WTC11 (cell line): ENCODE measurements at regions not wholly inside any gene's neighbourhood (a gene's known extent, or its start where the extent isn't known, plus 50 kb on each side); places are given as distances from the start of the nearest gene placed in this dataset.

Experiments
- ATAC-seq: fragments of 200-7000 bp; cut with Tn5 transposase; 2 replicates; pipeline ENCODE4 v1.10.0; 2021; ENCODE audit warnings: mild to moderate bottlenecking, moderate library complexity
- CTCF ChIA-PET: fragments of 300-600 bp; sonication (Branson Sonifier 250); formaldehyde crosslinking; loops from one replicate; lab custom pipeline; 2021; ENCODE audit warnings: antibody characterized with exemption; lab: Charles Lee
- POLR2A ChIA-PET: fragments of 350-600 bp; sonication (Branson Sonifier 250); formaldehyde crosslinking; loops from one replicate; lab custom pipeline; 2021; ENCODE audit warnings: antibody characterized with exemption; lab: Charles Lee
- DNase-seq: peaks from one replicate; pipeline ENCODE4 v3.0.0; 2021; ENCODE audit warnings: low spot score
- H3K27ac Mint-ChIP-seq: 2 replicates; pipeline ENCODE4 v1.8.0; 2021; ENCODE audit warnings: mixed read lengths
- H3K27me3 Mint-ChIP-seq: 2 replicates; pipeline ENCODE4 v1.8.0; 2021; ENCODE audit warnings: low read depth, mild to moderate bottlenecking, moderate library complexity, mixed read lengths
- H3K36me3 Mint-ChIP-seq: 2 replicates; pipeline ENCODE4 v1.8.0; 2021; ENCODE audit warnings: mixed read lengths
- H3K4me1 Mint-ChIP-seq: 2 replicates; pipeline ENCODE4 v1.8.0; 2022; ENCODE audit warnings: mixed read lengths
- H3K4me3 Mint-ChIP-seq: 2 replicates; pipeline ENCODE4 v1.8.0; 2021; ENCODE audit warnings: mild to moderate bottlenecking, moderate library complexity, mixed read lengths
- H3K9me3 Mint-ChIP-seq: 2 replicates; pipeline ENCODE4 v1.8.0; 2021; ENCODE audit warnings: mixed read lengths
- ELF4 ChIP-seq: sonication (generic); formaldehyde crosslinking; IDR thresholded peaks from 2 replicates; pipeline ENCODE4 v1.8.1; 2022; ENCODE audit warnings: low read depth, mild to moderate bottlenecking, moderate library complexity, missing genetic modification reagents
- ESRRA ChIP-seq: sonication (generic); formaldehyde crosslinking; IDR thresholded peaks from 2 replicates; pipeline ENCODE4 v1.8.1; 2022; ENCODE audit warnings: mild to moderate bottlenecking, missing genetic modification reagents, borderline replicate concordance
- HMGA2 ChIP-seq: fragments of 250-450 bp; sonication (Bioruptor Pico); IDR thresholded peaks from 2 replicates; pipeline ENCODE4 v1.4.0; 2021; ENCODE audit warnings: mild to moderate bottlenecking, moderate library complexity
- JAZF1 ChIP-seq: fragments of 250-450 bp; sonication (Bioruptor Pico); IDR thresholded peaks from 2 replicates; pipeline ENCODE4 v1.9.0; 2021; ENCODE audit warnings: moderate library complexity, mild to moderate bottlenecking, inconsistent platforms
- NR2C2 ChIP-seq: sonication (generic); formaldehyde crosslinking; IDR thresholded peaks from 2 replicates; pipeline ENCODE4 v1.8.0; 2022; ENCODE audit warnings: mild to moderate bottlenecking, missing genetic modification reagents
- NR3C1 ChIP-seq: sonication (generic); formaldehyde crosslinking; conservative IDR thresholded peaks from 2 replicates; pipeline ENCODE4 v1.8.1; 2023; ENCODE audit warnings: low read depth, mild to moderate bottlenecking, missing genetic modification reagents
- PRRX2 ChIP-seq: fragments of 250-450 bp; sonication (Bioruptor Pico); IDR thresholded peaks from 2 replicates; pipeline ENCODE4 v1.8.0; 2021; ENCODE audit warnings: mild to moderate bottlenecking
- SOX15 ChIP-seq: fragments of 250-450 bp; sonication (Bioruptor Pico); IDR thresholded peaks from 2 replicates; pipeline ENCODE4 v1.9.0; 2021; ENCODE audit warnings: mild to moderate bottlenecking
- SP1 ChIP-seq: sonication (generic); formaldehyde crosslinking; conservative IDR thresholded peaks from 2 replicates; pipeline ENCODE4 v1.8.1; 2022; ENCODE audit warnings: missing genetic modification reagents
- TP53 ChIP-seq: sonication (generic); formaldehyde crosslinking; IDR thresholded peaks from 2 replicates; pipeline ENCODE4 v1.8.1; 2023; ENCODE audit warnings: mild to moderate bottlenecking, missing genetic modification reagents
- ZNF121 ChIP-seq: sonication (generic); formaldehyde crosslinking; IDR thresholded peaks from 2 replicates; pipeline ENCODE4 v1.8.0; 2023; ENCODE audit warnings: missing genetic modification reagents
- ZNF138 ChIP-seq: sonication (generic); formaldehyde crosslinking; conservative IDR thresholded peaks from 2 replicates; pipeline ENCODE4 v1.8.1; 2022; ENCODE audit warnings: mild to moderate bottlenecking, moderate library complexity, missing genetic modification reagents
- TF ChIP-seq, protein P1 (sequence below): sonication (generic); formaldehyde crosslinking; IDR thresholded peaks from 2 replicates; pipeline ENCODE4 v1.8.0; 2023; ENCODE audit warnings: missing genetic modification reagents
- TF ChIP-seq, protein P2 (sequence below): sonication (generic); formaldehyde crosslinking; conservative IDR thresholded peaks from 2 replicates; pipeline ENCODE4 v1.8.1; 2023; ENCODE audit warnings: mild to moderate bottlenecking, low read depth, missing genetic modification reagents, moderate library complexity
- TF ChIP-seq, protein P3 (sequence below): sonication (generic); formaldehyde crosslinking; IDR thresholded peaks from 2 replicates; pipeline ENCODE4 v1.8.1; 2023; ENCODE audit warnings: mild to moderate bottlenecking, missing genetic modification reagents
- TF ChIP-seq, protein P4 (sequence below): sonication (generic); formaldehyde crosslinking; IDR thresholded peaks from 2 replicates; pipeline ENCODE4 v1.8.1; 2022; ENCODE audit warnings: missing genetic modification reagents, borderline replicate concordance
- TF ChIP-seq, protein P5 (sequence below): fragments of 200-600 bp; IDR thresholded peaks from 2 replicates; pipeline ENCODE4 v1.8.0; 2022; ENCODE audit warnings: antibody characterized with exemption
- TF ChIP-seq, protein P6 (sequence below): sonication (generic); formaldehyde crosslinking; IDR thresholded peaks from 2 replicates; pipeline ENCODE4 v1.8.0; 2022; ENCODE audit warnings: mild to moderate bottlenecking, missing genetic modification reagents

DNA sequence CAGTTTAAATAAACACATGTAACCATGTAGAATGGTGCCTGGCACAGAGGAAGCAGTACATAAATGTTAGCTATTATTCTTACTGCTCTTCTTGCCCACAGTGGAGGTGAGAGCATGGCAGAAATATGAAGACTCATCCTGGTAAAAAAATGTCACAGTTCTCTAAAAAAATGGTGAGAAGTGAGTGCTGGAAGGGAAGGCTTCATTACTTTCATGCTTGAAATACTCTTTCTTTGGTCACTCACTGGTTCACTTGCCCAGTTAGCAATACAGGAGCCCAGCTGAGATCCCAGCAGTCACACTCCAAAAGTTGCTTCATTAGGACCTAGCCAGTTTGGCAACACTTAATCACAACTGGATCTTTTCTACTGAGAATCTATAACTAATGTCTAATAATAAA is 1017.2 kb downstream of the TUSC7 start:
- no peak for ATAC-seq
- POLR2A ChIA-PET, result no interaction called here
- Mint-ChIP-seq H3K27me3 (no peaks in the 10 kb centered on the region; the same call in 1 of the 2 replicates), H3K9me3 (no peaks in the 10 kb centered on the region), H3K36me3 (no peaks in the 10 kb centered on the region), H3K4me1 (no peaks in the 10 kb centered on the region)
- no peak for TF ChIP-seq ELF4 (CRISPR knock-in tag)
- TF ChIP-seq PRRX2, result no peak
- TF ChIP-seq, protein P1, sequence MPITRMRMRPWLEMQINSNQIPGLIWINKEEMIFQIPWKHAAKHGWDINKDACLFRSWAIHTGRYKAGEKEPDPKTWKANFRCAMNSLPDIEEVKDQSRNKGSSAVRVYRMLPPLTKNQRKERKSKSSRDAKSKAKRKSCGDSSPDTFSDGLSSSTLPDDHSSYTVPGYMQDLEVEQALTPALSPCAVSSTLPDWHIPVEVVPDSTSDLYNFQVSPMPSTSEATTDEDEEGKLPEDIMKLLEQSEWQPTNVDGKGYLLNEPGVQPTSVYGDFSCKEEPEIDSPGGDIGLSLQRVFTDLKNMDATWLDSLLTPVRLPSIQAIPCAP (CRISPR knock-in tag), result no peak
- TF ChIP-seq, all 79 proteins: peak for 0
- no peak for DNase-seq
- CTCF ChIA-PET, result interaction anchor here (1.1 kb wide), 1 partner anchor 172 kb away, joined by 3 read pairs; no protein-coding TSS in a partner anchor
- Mint-ChIP-seq H3K4me3 (no peak overlapping the region), H3K27ac (no peak overlapping the region)

DNA sequence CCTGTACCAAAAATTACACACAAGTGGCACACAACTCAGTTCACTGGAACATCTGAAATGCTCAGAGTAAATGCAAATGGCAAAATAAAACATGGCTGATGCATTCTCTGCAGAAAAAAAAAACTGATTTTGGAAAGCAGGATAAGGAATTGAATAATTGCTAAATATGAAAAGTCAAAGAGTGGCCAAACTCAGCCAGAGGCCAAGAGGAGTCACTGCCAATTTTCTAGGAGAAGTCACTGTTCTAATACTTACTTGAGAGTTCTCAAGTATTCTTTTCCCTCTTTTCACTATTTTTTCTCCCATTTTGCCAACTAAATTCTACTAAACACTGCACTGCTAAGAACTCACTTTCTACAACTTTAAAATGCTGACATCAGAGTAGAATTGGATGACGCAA is 1018.6 kb downstream of the TUSC7 start:
- H3K9me3 Mint-ChIP-seq, result no peaks in the 10 kb centered on the region
- H3K36me3 Mint-ChIP-seq, result no peaks in the 10 kb centered on the region
- ATAC-seq (no peak), DNase-seq (no peak)
- H3K4me1 Mint-ChIP-seq, result no peaks in the 10 kb centered on the region
- H3K27me3 Mint-ChIP-seq, result no peaks in the 10 kb centered on the region; the same call in 1 of the 2 replicates
- ChIA-PET POLR2A (no interaction called here), CTCF (no interaction called here)
- no peak overlapping the region for H3K4me3 Mint-ChIP-seq
- no peak overlapping the region for H3K27ac Mint-ChIP-seq
- TF ChIP-seq NR3C1 (CRISPR knock-in tag), result no peak
- TF ChIP-seq, protein P2, sequence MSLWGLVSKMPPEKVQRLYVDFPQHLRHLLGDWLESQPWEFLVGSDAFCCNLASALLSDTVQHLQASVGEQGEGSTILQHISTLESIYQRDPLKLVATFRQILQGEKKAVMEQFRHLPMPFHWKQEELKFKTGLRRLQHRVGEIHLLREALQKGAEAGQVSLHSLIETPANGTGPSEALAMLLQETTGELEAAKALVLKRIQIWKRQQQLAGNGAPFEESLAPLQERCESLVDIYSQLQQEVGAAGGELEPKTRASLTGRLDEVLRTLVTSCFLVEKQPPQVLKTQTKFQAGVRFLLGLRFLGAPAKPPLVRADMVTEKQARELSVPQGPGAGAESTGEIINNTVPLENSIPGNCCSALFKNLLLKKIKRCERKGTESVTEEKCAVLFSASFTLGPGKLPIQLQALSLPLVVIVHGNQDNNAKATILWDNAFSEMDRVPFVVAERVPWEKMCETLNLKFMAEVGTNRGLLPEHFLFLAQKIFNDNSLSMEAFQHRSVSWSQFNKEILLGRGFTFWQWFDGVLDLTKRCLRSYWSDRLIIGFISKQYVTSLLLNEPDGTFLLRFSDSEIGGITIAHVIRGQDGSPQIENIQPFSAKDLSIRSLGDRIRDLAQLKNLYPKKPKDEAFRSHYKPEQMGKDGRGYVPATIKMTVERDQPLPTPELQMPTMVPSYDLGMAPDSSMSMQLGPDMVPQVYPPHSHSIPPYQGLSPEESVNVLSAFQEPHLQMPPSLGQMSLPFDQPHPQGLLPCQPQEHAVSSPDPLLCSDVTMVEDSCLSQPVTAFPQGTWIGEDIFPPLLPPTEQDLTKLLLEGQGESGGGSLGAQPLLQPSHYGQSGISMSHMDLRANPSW, result no peak
- TF ChIP-seq ELF4 (CRISPR knock-in tag), result no peak
- TF ChIP-seq SOX15 (CRISPR knock-in tag), result no peak
- no peak for TF ChIP-seq ESRRA
- TF ChIP-seq TP53 (CRISPR knock-in tag), result no peak
- TF ChIP-seq, protein P3, sequence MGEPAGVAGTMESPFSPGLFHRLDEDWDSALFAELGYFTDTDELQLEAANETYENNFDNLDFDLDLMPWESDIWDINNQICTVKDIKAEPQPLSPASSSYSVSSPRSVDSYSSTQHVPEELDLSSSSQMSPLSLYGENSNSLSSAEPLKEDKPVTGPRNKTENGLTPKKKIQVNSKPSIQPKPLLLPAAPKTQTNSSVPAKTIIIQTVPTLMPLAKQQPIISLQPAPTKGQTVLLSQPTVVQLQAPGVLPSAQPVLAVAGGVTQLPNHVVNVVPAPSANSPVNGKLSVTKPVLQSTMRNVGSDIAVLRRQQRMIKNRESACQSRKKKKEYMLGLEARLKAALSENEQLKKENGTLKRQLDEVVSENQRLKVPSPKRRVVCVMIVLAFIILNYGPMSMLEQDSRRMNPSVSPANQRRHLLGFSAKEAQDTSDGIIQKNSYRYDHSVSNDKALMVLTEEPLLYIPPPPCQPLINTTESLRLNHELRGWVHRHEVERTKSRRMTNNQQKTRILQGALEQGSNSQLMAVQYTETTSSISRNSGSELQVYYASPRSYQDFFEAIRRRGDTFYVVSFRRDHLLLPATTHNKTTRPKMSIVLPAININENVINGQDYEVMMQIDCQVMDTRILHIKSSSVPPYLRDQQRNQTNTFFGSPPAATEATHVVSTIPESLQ, result no peak

DNA sequence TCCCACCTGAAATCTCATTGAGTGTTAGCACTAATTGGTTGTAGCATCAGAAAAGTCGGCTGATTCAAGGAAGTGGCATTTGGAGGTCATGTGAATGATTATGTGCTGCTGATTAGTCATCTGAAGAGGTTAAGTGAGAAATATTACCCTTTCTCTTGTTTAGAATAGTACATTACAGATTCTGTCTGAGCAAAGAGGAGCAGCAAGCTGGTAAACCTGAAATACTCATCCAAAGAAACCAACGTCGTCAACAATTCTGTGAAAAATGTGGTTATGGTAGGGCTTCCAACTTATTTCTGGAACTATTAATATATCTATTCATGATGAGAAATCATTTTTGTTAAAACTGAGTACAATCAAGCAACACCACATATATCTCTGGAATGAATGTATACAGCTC is 1024.9 kb downstream of the TUSC7 start:
- ATAC-seq, result no peak
- CTCF ChIA-PET, result interaction anchor here (0.8 kb wide), 1 partner anchor 263 kb away, joined by 3 read pairs; no protein-coding TSS in a partner anchor
- Mint-ChIP-seq H3K9me3 (no peaks in the 10 kb centered on the region), H3K4me1 (peaks cover 26% of the 10 kb centered on the region), H3K36me3 (no peaks in the 10 kb centered on the region), H3K27ac (no peak overlapping the region), H3K4me3 (no peak overlapping the region), H3K27me3 (no peaks in the 10 kb centered on the region)
- POLR2A ChIA-PET, result no interaction called here
- no peak for DNase-seq
- TF ChIP-seq, protein P3, result no peak
- TF ChIP-seq JAZF1 (CRISPR knock-in tag) (no peak), HMGA2 (CRISPR knock-in tag) (no peak), ZNF138 (no peak), SP1 (CRISPR knock-in tag) (no peak), NR2C2 (CRISPR knock-in tag) (no peak), ZNF121 (no peak)
- TF ChIP-seq, protein P4, sequence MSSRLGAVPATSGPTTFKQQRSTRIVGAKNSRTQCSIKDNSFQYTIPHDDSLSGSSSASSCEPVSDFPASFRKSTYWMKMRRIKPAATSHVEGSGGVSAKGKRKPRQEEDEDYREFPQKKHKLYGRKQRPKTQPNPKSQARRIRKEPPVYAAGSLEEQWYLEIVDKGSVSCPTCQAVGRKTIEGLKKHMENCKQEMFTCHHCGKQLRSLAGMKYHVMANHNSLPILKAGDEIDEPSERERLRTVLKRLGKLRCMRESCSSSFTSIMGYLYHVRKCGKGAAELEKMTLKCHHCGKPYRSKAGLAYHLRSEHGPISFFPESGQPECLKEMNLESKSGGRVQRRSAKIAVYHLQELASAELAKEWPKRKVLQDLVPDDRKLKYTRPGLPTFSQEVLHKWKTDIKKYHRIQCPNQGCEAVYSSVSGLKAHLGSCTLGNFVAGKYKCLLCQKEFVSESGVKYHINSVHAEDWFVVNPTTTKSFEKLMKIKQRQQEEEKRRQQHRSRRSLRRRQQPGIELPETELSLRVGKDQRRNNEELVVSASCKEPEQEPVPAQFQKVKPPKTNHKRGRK (CRISPR knock-in tag), result no peak
- TF ChIP-seq, protein P5, sequence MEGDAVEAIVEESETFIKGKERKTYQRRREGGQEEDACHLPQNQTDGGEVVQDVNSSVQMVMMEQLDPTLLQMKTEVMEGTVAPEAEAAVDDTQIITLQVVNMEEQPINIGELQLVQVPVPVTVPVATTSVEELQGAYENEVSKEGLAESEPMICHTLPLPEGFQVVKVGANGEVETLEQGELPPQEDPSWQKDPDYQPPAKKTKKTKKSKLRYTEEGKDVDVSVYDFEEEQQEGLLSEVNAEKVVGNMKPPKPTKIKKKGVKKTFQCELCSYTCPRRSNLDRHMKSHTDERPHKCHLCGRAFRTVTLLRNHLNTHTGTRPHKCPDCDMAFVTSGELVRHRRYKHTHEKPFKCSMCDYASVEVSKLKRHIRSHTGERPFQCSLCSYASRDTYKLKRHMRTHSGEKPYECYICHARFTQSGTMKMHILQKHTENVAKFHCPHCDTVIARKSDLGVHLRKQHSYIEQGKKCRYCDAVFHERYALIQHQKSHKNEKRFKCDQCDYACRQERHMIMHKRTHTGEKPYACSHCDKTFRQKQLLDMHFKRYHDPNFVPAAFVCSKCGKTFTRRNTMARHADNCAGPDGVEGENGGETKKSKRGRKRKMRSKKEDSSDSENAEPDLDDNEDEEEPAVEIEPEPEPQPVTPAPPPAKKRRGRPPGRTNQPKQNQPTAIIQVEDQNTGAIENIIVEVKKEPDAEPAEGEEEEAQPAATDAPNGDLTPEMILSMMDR, result no peak
- TF ChIP-seq, protein P6, sequence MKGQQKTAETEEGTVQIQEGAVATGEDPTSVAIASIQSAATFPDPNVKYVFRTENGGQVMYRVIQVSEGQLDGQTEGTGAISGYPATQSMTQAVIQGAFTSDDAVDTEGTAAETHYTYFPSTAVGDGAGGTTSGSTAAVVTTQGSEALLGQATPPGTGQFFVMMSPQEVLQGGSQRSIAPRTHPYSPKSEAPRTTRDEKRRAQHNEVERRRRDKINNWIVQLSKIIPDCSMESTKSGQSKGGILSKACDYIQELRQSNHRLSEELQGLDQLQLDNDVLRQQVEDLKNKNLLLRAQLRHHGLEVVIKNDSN, result no peak
